NT2/D1 (cell line): ENCODE measurements at regions not wholly inside any gene's neighbourhood (a gene's known extent, or its start where the extent isn't known, plus 50 kb on each side); places are given as distances from the start of the nearest gene placed in this dataset.
A peak's percentile ranks its signal among the peaks of the same experiment; 100 is the strongest.

Source experiments
- DNase-seq: peaks from one replicate; pipeline ENCODE4 v3.0.0-alpha.2; 2011; ENCODE audit warnings: low read depth, low spot score
- H3K27me3 ChIP-seq: 2 replicates; pipeline ENCODE4 v1.6.0; 2011; ENCODE audit warnings: mild to moderate bottlenecking; ENCODE audit not compliant: insufficient read length, insufficient read depth
- H3K36me3 ChIP-seq: 2 replicates; pipeline ENCODE4 v1.6.1; 2011; ENCODE audit warnings: mild to moderate bottlenecking, low read length, mixed read lengths; ENCODE audit not compliant: insufficient read depth, insufficient read length
- H3K4me1 ChIP-seq: 2 replicates; pipeline ENCODE4 v1.5.1; 2011; ENCODE audit not compliant: insufficient read depth, insufficient read length
- H3K4me3 ChIP-seq: 2 replicates; pipeline ENCODE4 v1.5.1; 2011; ENCODE audit warnings: low read depth; ENCODE audit not compliant: insufficient read length
- H3K9ac ChIP-seq: 2 replicates; pipeline ENCODE4 v1.6.0; 2011; ENCODE audit warnings: low read depth; ENCODE audit not compliant: insufficient read length
- H3K9me3 ChIP-seq: 2 replicates; pipeline ENCODE4 v1.5.1; 2011; ENCODE audit warnings: mild to moderate bottlenecking, low read length; ENCODE audit not compliant: insufficient read depth
- SUZ12 ChIP-seq: IDR thresholded peaks from 2 replicates; pipeline ENCODE4 v1.6.1; 2011; ENCODE audit not compliant: insufficient read length, insufficient read depth; ENCODE audit errors: extremely low read depth
- YY1 ChIP-seq: IDR thresholded peaks from 2 replicates; pipeline ENCODE4 v1.6.1; 2011; ENCODE audit not compliant: insufficient read length, insufficient read depth
- ZNF274 ChIP-seq: IDR thresholded peaks from 2 replicates; pipeline ENCODE4 v1.6.1; 2011; ENCODE audit warnings: mild to moderate bottlenecking, low read depth, low read length

GRCh38 chr10:71067098-71067740, 145.2 kb upstream of the UNC5B start:
- H3K36me3 ChIP-seq = no peaks in the 10 kb centered on the region
- H3K9me3 ChIP-seq = no peaks in the 10 kb centered on the region
- DNase-seq = no peak
- H3K4me3 ChIP-seq = no peak overlapping the region
- H3K9ac ChIP-seq = no peak overlapping the region
- H3K4me1 ChIP-seq = peaks cover 10% of the 10 kb centered on the region
- TF ChIP-seq SUZ12 = no peak
- H3K27me3 ChIP-seq = peaks cover 5% of the 10 kb centered on the region

GRCh38 chr10:71068861-71069271, 143.5 kb upstream of the UNC5B start:
- H3K27me3 ChIP-seq = peaks cover 5% of the 10 kb centered on the region
- no peak overlapping the region for H3K9ac ChIP-seq
- H3K4me3 ChIP-seq = no peak overlapping the region
- peaks cover 16% of the 10 kb centered on the region for H3K4me1 ChIP-seq
- H3K9me3 ChIP-seq = no peaks in the 10 kb centered on the region
- no peaks in the 10 kb centered on the region for H3K36me3 ChIP-seq
- TF ChIP-seq SUZ12 (no peak), YY1 (no peak), ZNF274 (no peak)
- DNase-seq = no peak

- Histone ChIP-seq H3K4me3 (no peak overlapping the region), H3K9me3 (no peaks in the 10 kb centered on the region), H3K27me3 (peaks cover 5% of the 10 kb centered on the region), H3K36me3 (no peaks in the 10 kb centered on the region), H3K9ac (no peak overlapping the region), H3K4me1 (peaks cover 24% of the 10 kb centered on the region)
- TF ChIP-seq SUZ12 (no peak), YY1 (no peak), ZNF274 (no peak)
- DNase-seq = no peak
Observed at GRCh38 chr10:71069909-71070666, 142.3 kb upstream of the UNC5B start.

- Histone ChIP-seq H3K9me3 (no peaks in the 10 kb centered on the region), H3K27me3 (peaks cover 5% of the 10 kb centered on the region), H3K9ac (no peak overlapping the region), H3K4me3 (no peak overlapping the region), H3K4me1 (peaks cover 29% of the 10 kb centered on the region), H3K36me3 (no peaks in the 10 kb centered on the region)
- TF ChIP-seq ZNF274 = no peak
- TF ChIP-seq YY1 = no peak
- no peak for TF ChIP-seq SUZ12
- no peak for DNase-seq
Observed at GRCh38 chr10:71070741-71071140, 141.6 kb upstream of the UNC5B start.

GRCh38 chr10:71072131-71072822, 140.1 kb upstream of the UNC5B start:
- no peak for DNase-seq
- Histone ChIP-seq H3K4me1 (peaks cover 36% of the 10 kb centered on the region), H3K4me3 (no peak overlapping the region)

GRCh38 chr10:71072823-71073210, 139.6 kb upstream of the UNC5B start:
- DNase-seq = no peak
- TF ChIP-seq YY1 = no peak
- TF ChIP-seq ZNF274 = no peak
- TF ChIP-seq SUZ12 = no peak

More at GRCh38 chr10:71072131-71072822, 140.1 kb upstream of the UNC5B start:
- Histone ChIP-seq H3K36me3 (no peaks in the 10 kb centered on the region), H3K27me3 (peaks cover 5% of the 10 kb centered on the region), H3K9ac (no peak overlapping the region), H3K9me3 (no peaks in the 10 kb centered on the region)
- TF ChIP-seq ZNF274 = no peak
- no peak for TF ChIP-seq SUZ12

GRCh38 chr10:71073451-71074175, 138.8 kb upstream of the UNC5B start:
- TF ChIP-seq SUZ12 (no peak), ZNF274 (no peak), YY1 (no peak)
- Histone ChIP-seq H3K36me3 (no peaks in the 10 kb centered on the region), H3K4me1 (peaks cover 36% of the 10 kb centered on the region), H3K27me3 (peaks cover 14% of the 10 kb centered on the region), H3K4me3 (no peak overlapping the region), H3K9ac (peak overlapping the region; percentile 21), H3K9me3 (no peaks in the 10 kb centered on the region)
- no peak for DNase-seq

More at GRCh38 chr10:71072823-71073210, 139.6 kb upstream of the UNC5B start:
- Histone ChIP-seq H3K36me3 (no peaks in the 10 kb centered on the region), H3K4me1 (peaks cover 38% of the 10 kb centered on the region), H3K27me3 (peaks cover 7% of the 10 kb centered on the region), H3K9ac (no peak overlapping the region), H3K9me3 (no peaks in the 10 kb centered on the region), H3K4me3 (no peak overlapping the region)
